ENCODE measurements at regions not wholly inside any gene's neighbourhood (a gene's known extent, or its start where the extent isn't known, plus 50 kb on each side); places are given as distances from the start of the nearest gene placed in this dataset.

- TF ChIP-seq CTCF (IDR thresholded peaks at IDR 0.05 in 2 of 3, conservative IDR thresholded peaks at IDR 0.05 in 1 of 3; ENCODE audit: borderline replicate concordance in 1 of 3, insufficient read depth in 1 of 3, low read depth in 2 of 3, low read length in 2 of 3) (no peak), MAX (IDR thresholded peaks at IDR 0.05) (no peak), POLR2A (IDR thresholded peaks at IDR 0.05; ENCODE audit: borderline replicate concordance, extremely low read depth, insufficient read depth, insufficient read length) (no peak), FOSL1 (IDR thresholded peaks at IDR 0.05; ENCODE audit: low read depth) (no peak), TCF7L2 (IDR thresholded peaks at IDR 0.05; ENCODE audit: borderline replicate concordance, extremely low read depth, insufficient read depth, insufficient read length) (no peak), EZH2phosphoT487 (IDR thresholded peaks at IDR 0.05; ENCODE audit: borderline replicate concordance) (no peak), REST (IDR thresholded peaks at IDR 0.05; ENCODE audit: low read depth) (no peak), EGR1 (IDR thresholded peaks at IDR 0.05; ENCODE audit: low read depth) (no peak)
Observed at GRCh38 chr12:59075968-59076490, 155.7 kb upstream of the LRIG3 start.
